ENCODE measurements at regions not wholly inside any gene's neighbourhood (a gene's known extent, or its start where the extent isn't known, plus 50 kb on each side); places are given as distances from the start of the nearest gene placed in this dataset.

- Histone ChIP-seq H3K9me3 (ENCODE audit: control insufficient read depth in 1 of 2, insufficient read depth in 1 of 2, low read length in 2 of 2) (no peaks in the 10 kb centered on the region), H3K27ac (ENCODE audit: low read depth in 1 of 2, low read length in 2 of 2) (no peak overlapping the region), H3K4me1 (ENCODE audit: insufficient read depth, low read length) (no peaks in the 10 kb centered on the region), H3K27me3 (ENCODE audit: control insufficient read depth in 1 of 2, insufficient read depth in 2 of 2, low read length in 2 of 2) (no peaks in the 10 kb centered on the region), H3K36me3 (ENCODE audit: insufficient read depth, low read length) (no peaks in the 10 kb centered on the region), H3K4me3 (ENCODE audit: low read length) (no peak overlapping the region)
- ChIA-PET CTCF (no interaction called here), POLR2A (no interaction called here)
- Mint-ChIP-seq H3K4me3 (no peak overlapping the region), H3K36me3 (ENCODE audit: low read depth) (no peaks in the 10 kb centered on the region), H3K9me3 (no peaks in the 10 kb centered on the region), H3K27me3 (no peaks in the 10 kb centered on the region), H3K4me1 (ENCODE audit: low read depth) (no peaks in the 10 kb centered on the region), H3K27ac (no peak overlapping the region)
- DNase-seq: no peak
- no peak for ATAC-seq (ENCODE audit: poor library complexity)
- intact Hi-C loops (cut with DNase I, micrococcal nuclease): no loop called here
- TF ChIP-seq CTCF (IDR thresholded peaks at IDR 0.05): no peak
Measured at GRCh38 chr2:149894760-149895159, 307.2 kb upstream of the MMADHC start.

- H3K4me3 ChIP-seq (ENCODE audit: low read length): no peak overlapping the region
- ChIA-PET POLR2A (no interaction called here), CTCF (no interaction called here)
- H3K27ac Mint-ChIP-seq: no peak overlapping the region
- no peak for ATAC-seq (ENCODE audit: poor library complexity)
- no peak for DNase-seq
- intact Hi-C loops (cut with DNase I, micrococcal nuclease): no loop called here
- H3K36me3 ChIP-seq (ENCODE audit: insufficient read depth, low read length): no peaks in the 10 kb centered on the region
- H3K4me3 Mint-ChIP-seq: no peak overlapping the region
- no peak for TF ChIP-seq CTCF (IDR thresholded peaks at IDR 0.05)
- H3K4me1 ChIP-seq (ENCODE audit: insufficient read depth, low read length): no peaks in the 10 kb centered on the region
- H3K4me1 Mint-ChIP-seq (ENCODE audit: low read depth): no peaks in the 10 kb centered on the region
- H3K27me3 ChIP-seq (ENCODE audit: control insufficient read depth in 1 of 2, insufficient read depth in 2 of 2, low read length in 2 of 2): no peaks in the 10 kb centered on the region
- no peaks in the 10 kb centered on the region for H3K9me3 ChIP-seq (ENCODE audit: control insufficient read depth in 1 of 2, insufficient read depth in 1 of 2, low read length in 2 of 2)
- H3K27me3 Mint-ChIP-seq: no peaks in the 10 kb centered on the region
- H3K27ac ChIP-seq (ENCODE audit: low read depth in 1 of 2, low read length in 2 of 2): no peak overlapping the region
- H3K36me3 Mint-ChIP-seq (ENCODE audit: low read depth): no peaks in the 10 kb centered on the region
- H3K9me3 Mint-ChIP-seq: no peaks in the 10 kb centered on the region
Measured at GRCh38 chr2:149894226-149894625, 306.7 kb upstream of the MMADHC start.

GRCh38 chr2:149892563-149892962 is 305.0 kb upstream of the MMADHC start:
- CTCF ChIA-PET: no interaction called here
- H3K4me3 Mint-ChIP-seq: no peak overlapping the region
- intact Hi-C loops (cut with DNase I, micrococcal nuclease): no loop called here
- H3K9me3 ChIP-seq (ENCODE audit: control insufficient read depth in 1 of 2, insufficient read depth in 1 of 2, low read length in 2 of 2): no peaks in the 10 kb centered on the region
- no peaks in the 10 kb centered on the region for H3K36me3 ChIP-seq (ENCODE audit: insufficient read depth, low read length)
- H3K27ac ChIP-seq (ENCODE audit: low read depth in 1 of 2, low read length in 2 of 2): no peak overlapping the region
- no peaks in the 10 kb centered on the region for H3K27me3 ChIP-seq (ENCODE audit: control insufficient read depth in 1 of 2, insufficient read depth in 2 of 2, low read length in 2 of 2)
- H3K36me3 Mint-ChIP-seq (ENCODE audit: low read depth): no peaks in the 10 kb centered on the region
- H3K27me3 Mint-ChIP-seq: no peaks in the 10 kb centered on the region
- H3K4me1 Mint-ChIP-seq (ENCODE audit: low read depth): no peaks in the 10 kb centered on the region
- no peak for TF ChIP-seq CTCF (IDR thresholded peaks at IDR 0.05)
- POLR2A ChIA-PET: interaction anchor here (0.7 kb wide), 1 partner anchor 229 kb away, joined by 3 read pairs; no protein-coding TSS in a partner anchor
- H3K4me3 ChIP-seq (ENCODE audit: low read length): no peak overlapping the region
- H3K27ac Mint-ChIP-seq: no peak overlapping the region
- no peaks in the 10 kb centered on the region for H3K9me3 Mint-ChIP-seq
- DNase-seq (no peak), ATAC-seq (ENCODE audit: poor library complexity) (no peak)
- no peaks in the 10 kb centered on the region for H3K4me1 ChIP-seq (ENCODE audit: insufficient read depth, low read length)

Data from CD4-positive, alpha-beta T cell (primary cell).